Keratinocyte (primary cell): ENCODE measurements at regions not wholly inside any gene's neighbourhood (a gene's known extent, or its start where the extent isn't known, plus 50 kb on each side); places are given as distances from the start of the nearest gene placed in this dataset.
"Not testable (repeated sequence)": the region's sequence is repeated elsewhere in the genome, so short reads cannot be mapped to it uniquely, and the experiment has no call there.

Experiments
- EZH2 ChIP-seq: IDR thresholded peaks from one replicate; pipeline ENCODE4 v1.6.1; 2012; ENCODE audit warnings: inconsistent platforms, mild to moderate bottlenecking, low read length, moderate library complexity
- TF ChIP-seq, protein P1 (sequence below), 3 experiments: IDR thresholded peaks in 1 of 3; conservative IDR thresholded peaks in 1 of 3; optimal IDR thresholded peaks in 1 of 3; 2 replicates in 2 of 3; 3 replicates in 1 of 3; pipeline versions ENCODE3 to v1.5.1; 2011; ENCODE audit warnings: low read length in 3 of 3, mild to moderate bottlenecking in 3 of 3, moderate library complexity in 2 of 3, control low read depth in 1 of 3, inconsistent platforms in 1 of 3; ENCODE audit not compliant: insufficient read depth in 2 of 3; ENCODE audit errors: extremely low read depth in 1 of 3

- TF ChIP-seq, protein P1, sequence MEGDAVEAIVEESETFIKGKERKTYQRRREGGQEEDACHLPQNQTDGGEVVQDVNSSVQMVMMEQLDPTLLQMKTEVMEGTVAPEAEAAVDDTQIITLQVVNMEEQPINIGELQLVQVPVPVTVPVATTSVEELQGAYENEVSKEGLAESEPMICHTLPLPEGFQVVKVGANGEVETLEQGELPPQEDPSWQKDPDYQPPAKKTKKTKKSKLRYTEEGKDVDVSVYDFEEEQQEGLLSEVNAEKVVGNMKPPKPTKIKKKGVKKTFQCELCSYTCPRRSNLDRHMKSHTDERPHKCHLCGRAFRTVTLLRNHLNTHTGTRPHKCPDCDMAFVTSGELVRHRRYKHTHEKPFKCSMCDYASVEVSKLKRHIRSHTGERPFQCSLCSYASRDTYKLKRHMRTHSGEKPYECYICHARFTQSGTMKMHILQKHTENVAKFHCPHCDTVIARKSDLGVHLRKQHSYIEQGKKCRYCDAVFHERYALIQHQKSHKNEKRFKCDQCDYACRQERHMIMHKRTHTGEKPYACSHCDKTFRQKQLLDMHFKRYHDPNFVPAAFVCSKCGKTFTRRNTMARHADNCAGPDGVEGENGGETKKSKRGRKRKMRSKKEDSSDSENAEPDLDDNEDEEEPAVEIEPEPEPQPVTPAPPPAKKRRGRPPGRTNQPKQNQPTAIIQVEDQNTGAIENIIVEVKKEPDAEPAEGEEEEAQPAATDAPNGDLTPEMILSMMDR (optimal IDR thresholded peaks at IDR 0.05 in 1 of 3, IDR thresholded peaks at IDR 0.05 in 1 of 3, conservative IDR thresholded peaks at IDR 0.05 in 1 of 3; ENCODE audit: extremely low read depth in 1 of 3, insufficient read depth in 2 of 3, low read length in 3 of 3) = not testable (repeated sequence)
- not testable (repeated sequence) for TF ChIP-seq EZH2
These were observed 85.8 kb upstream of the ADGRA3 start for GRCh38 chr4:22601638-22602037.
